ENCODE measurements at regions not wholly inside any gene's neighbourhood (a gene's known extent, or its start where the extent isn't known, plus 50 kb on each side); places are given as distances from the start of the nearest gene placed in this dataset.

GRCh38 chr2:129907256-129907998 lies 72.0 kb upstream of the RAB6C start:
- Histone ChIP-seq H3K27ac (no peak overlapping the region), H3K36me3 (ENCODE audit: insufficient read depth in 1 of 2, low read depth in 1 of 2) (no peaks in the 10 kb centered on the region), H3K9me3 (no peaks in the 10 kb centered on the region), H3K27me3 (ENCODE audit: insufficient read depth in 3 of 3, low read length in 2 of 3) (peaks cover 0 to 3% (median 0%) of the 10 kb centered on the region in 3 donors), H3K4me1 (no peaks in the 10 kb centered on the region), H3K4me3 (no peak overlapping the region)
- no peak for ATAC-seq
- intact Hi-C loops (cut with DNase I), result no loop called here
- no peak for TF ChIP-seq CTCF (IDR thresholded peaks at IDR 0.05)
- no peak for DNase-seq
- WGBS, 3 donors, result 78 to 88% (median 85%) methylated on average over 13 of the region's 13 CpGs

DNA sequence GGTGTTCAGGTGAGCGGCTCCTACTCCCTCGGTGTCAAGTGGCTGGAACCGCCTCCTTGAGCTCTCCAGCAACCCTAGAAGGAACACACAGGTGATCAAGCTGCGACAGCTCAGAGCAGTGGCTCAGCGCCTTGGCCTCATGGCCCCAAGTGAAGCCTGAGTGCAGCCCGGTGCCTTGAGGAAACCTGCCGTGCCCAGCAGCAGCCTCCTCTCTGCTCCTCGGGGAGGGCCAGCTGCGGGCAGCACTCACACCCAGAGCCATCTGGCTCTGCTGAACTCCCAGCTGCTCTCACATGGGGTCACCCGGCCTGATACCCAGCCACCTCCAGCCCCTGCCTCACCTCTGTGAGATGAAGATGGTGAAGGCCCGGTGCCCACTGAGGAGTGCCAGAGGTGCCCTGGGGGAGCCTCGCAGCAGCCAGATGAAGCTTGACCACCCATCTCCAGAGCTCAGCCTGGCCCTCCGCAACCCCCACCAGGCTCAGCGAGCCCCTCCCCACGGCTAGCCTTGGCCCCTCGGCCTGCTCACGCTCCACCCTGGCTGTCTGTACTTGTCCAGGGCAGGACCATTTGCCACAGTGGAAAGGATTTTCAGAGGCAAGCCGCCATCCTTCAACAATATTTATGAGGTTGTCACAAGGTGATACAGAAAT lies 70.6 kb upstream of the RAB6C start:
- 79 to 82% (median 82%) methylated on average over 15 to 18 of the region's 18 CpGs for WGBS, 3 donors
- Histone ChIP-seq H3K36me3 (ENCODE audit: insufficient read depth in 1 of 2, low read depth in 1 of 2) (no peaks in the 10 kb centered on the region), H3K27me3 (ENCODE audit: insufficient read depth in 3 of 3, low read length in 2 of 3) (peaks cover 0 to 3% (median 0%) of the 10 kb centered on the region in 3 donors), H3K4me1 (no peaks in the 10 kb centered on the region), H3K27ac (no peak overlapping the region), H3K4me3 (no peak overlapping the region), H3K9me3 (no peaks in the 10 kb centered on the region)
- TF ChIP-seq CTCF (IDR thresholded peaks at IDR 0.05), result no peak
- ATAC-seq, result no peak
- intact Hi-C loops (cut with DNase I), result no loop called here
- no peak for DNase-seq

DNA sequence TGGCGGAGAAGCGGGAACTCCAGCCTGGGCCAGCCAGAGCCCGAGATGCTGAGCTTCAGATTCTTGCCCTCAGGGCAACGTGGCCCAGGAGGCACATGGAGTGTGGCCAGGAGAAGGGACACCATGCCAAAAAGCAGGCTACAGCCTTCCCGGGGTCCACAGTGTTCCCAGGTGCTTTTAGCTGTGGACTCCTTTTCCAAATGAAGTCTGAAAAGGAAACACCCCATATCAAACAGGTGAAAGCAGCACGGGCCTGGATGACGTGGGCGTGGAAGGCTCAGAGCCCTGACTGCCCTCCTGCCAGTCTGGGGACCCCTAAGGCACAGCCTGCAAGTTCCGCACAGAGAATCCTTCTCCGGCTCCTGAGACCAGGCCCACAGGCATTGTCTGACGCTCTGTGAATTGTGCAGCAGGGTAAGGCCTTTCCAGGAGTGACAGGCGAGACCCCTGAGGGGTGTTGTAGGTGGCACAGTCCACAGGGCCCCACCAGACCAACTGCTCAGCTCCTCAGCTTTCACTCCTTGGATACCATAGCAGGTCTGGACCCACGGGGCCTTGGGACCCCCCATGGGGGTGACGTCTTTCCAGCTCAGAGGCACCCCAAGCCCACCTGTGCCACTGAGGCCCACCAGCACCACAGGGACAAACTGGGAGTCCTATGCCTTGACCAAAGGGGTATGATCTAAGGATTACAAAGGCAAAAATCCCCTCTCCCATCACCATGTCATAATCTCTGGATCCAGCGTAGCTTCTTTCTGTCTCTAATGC lies 69.6 kb upstream of the RAB6C start:
- Histone ChIP-seq H3K36me3 (ENCODE audit: insufficient read depth in 1 of 2, low read depth in 1 of 2) (no peaks in the 10 kb centered on the region), H3K9me3 (no peaks in the 10 kb centered on the region), H3K27me3 (ENCODE audit: insufficient read depth in 3 of 3, low read length in 2 of 3) (peaks cover 0 to 3% (median 0%) of the 10 kb centered on the region in 3 donors), H3K4me1 (no peaks in the 10 kb centered on the region), H3K27ac (no peak overlapping the region), H3K4me3 (no peak overlapping the region)
- TF ChIP-seq CTCF (IDR thresholded peaks at IDR 0.05), result no peak
- ATAC-seq (no peak), DNase-seq (no peak)
- 79 to 81% (median 81%) methylated on average over 15 of the region's 15 CpGs for WGBS, 3 donors
- intact Hi-C loops (cut with DNase I), result no loop called here

DNA sequence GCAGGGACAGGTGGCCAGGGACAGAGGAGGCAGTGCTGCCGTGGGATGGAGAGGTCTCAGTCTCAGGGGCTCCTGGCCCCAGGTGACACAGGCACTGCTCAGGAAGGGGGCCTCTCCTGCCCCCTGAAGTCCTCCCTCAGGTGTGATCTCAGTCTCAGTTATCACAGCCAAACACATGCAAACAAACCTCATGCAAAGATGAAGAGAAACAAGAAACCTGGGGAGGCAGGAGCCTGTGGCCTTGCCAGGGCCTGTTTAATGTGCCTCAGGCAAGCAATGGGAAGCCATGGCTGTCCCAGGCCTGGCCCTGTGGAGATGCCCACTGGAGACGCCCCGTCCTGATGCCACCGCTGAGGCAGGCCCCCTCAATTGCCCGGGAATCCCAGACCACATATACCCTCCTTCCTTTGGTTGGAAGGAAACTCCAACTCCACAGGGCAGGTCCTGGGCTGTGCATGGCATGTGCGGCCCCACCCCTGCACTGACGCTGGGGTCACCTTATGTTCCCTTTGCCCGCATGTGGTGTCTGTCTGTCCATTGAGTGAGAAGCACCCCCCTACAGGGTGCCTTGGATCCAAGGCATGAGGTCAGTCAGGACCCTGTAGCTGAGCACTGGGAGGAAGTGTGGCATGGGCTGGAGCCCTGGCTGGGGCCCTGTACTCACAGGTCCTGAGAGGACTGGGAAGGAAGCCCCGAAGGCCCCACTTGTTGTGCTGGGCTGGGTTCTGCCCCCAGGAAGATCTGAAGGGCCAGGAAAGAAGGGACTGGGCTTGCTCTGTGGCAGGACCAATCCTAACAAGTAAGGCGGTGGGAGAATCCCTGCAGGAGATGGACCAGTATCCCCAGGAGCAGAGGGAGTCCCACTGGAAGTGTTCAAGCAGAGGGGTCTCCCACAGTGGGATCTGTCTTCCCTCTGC lies 68.8 kb upstream of the RAB6C start:
- no peak for ATAC-seq

More for the DNA sequence above, 68.8 kb upstream of the RAB6C start:
- Histone ChIP-seq H3K27me3 (ENCODE audit: insufficient read depth in 3 of 3, low read length in 2 of 3) (peaks cover 0 to 3% (median 0%) of the 10 kb centered on the region in 3 donors), H3K27ac (no peak overlapping the region), H3K36me3 (ENCODE audit: insufficient read depth in 1 of 2, low read depth in 1 of 2) (no peaks in the 10 kb centered on the region), H3K9me3 (no peaks in the 10 kb centered on the region), H3K4me1 (no peaks in the 10 kb centered on the region), H3K4me3 (no peak overlapping the region)
- DNase-seq, result peak in 1 of 2 donors; percentile 30
- 87 to 89% (median 88%) methylated on average over 10 of the region's 10 CpGs for WGBS, 3 donors
- no peak for TF ChIP-seq CTCF (IDR thresholded peaks at IDR 0.05)
- intact Hi-C loops (cut with DNase I), result no loop called here

Data from psoas muscle (tissue), 7 donors.